Natural killer cell (primary cell): ENCODE measurements at regions not wholly inside any gene's neighbourhood (a gene's known extent, or its start where the extent isn't known, plus 50 kb on each side); places are given as distances from the start of the nearest gene placed in this dataset.

Experiments used
- ATAC-seq, 3 donors: fragments of 150-1000 bp in 2 of 3; fragments of 200-7000 bp in 1 of 3; cut with Tn5 transposase; 1 replicate in 1 of 3; 2 replicates in 2 of 3; pipeline ENCODE4 v1.10.0; 2021; ENCODE audit warnings: mild to moderate bottlenecking in 2 of 3, moderate library complexity in 2 of 3
- DNase-seq, 2 donors: peaks; one replicate each; pipeline versions ENCODE4 v3.0.0 to v3.0.0-alpha.2; 2013 to 2021; ENCODE audit warnings: mixed read lengths in 1 of 2
- H3K27ac ChIP-seq: one replicate; pipeline ENCODE4 v1.5.1; 2013; ENCODE audit warnings: mild to moderate bottlenecking, low read length
- H3K27me3 ChIP-seq: one replicate; pipeline ENCODE4 v1.6.1; 2013; ENCODE audit warnings: low read length; ENCODE audit not compliant: control insufficient read depth, insufficient read depth
- H3K36me3 ChIP-seq: one replicate; pipeline ENCODE4 v1.6.1; 2013; ENCODE audit warnings: low read length; ENCODE audit not compliant: control insufficient read depth, insufficient read depth
- H3K4me1 ChIP-seq: one replicate; pipeline ENCODE4 v1.6.1; 2013; ENCODE audit warnings: low read length; ENCODE audit not compliant: control insufficient read depth, insufficient read depth
- H3K4me3 ChIP-seq: one replicate; pipeline ENCODE4 v1.5.1; 2013; ENCODE audit warnings: low read length
- H3K9me3 ChIP-seq: one replicate; pipeline ENCODE4 v1.6.1; 2013; ENCODE audit warnings: low read length; ENCODE audit not compliant: control insufficient read depth, insufficient read depth
- H3K27ac Mint-ChIP-seq, 2 donors: one replicate each; pipeline ENCODE4 v1.8.0; 2022; ENCODE audit warnings: mild to moderate bottlenecking in 2 of 2, mixed read lengths in 2 of 2, moderate library complexity in 1 of 2
- H3K27me3 Mint-ChIP-seq, 2 donors: one replicate each; pipeline ENCODE4 v1.8.0; 2022; ENCODE audit warnings: low read depth in 2 of 2, mixed read lengths in 2 of 2
- H3K36me3 Mint-ChIP-seq: one replicate; pipeline ENCODE4 v1.8.0; 2022; ENCODE audit warnings: mixed read lengths
- H3K4me1 Mint-ChIP-seq, 2 donors: one replicate each; pipeline ENCODE4 v1.8.0; 2022; ENCODE audit warnings: mixed read lengths in 2 of 2
- H3K4me3 Mint-ChIP-seq: one replicate; pipeline ENCODE4 v1.8.0; 2022; ENCODE audit warnings: mild to moderate bottlenecking, moderate library complexity, mixed read lengths
- H3K9me3 Mint-ChIP-seq, 2 donors: one replicate each; pipeline ENCODE4 v1.8.0; 2022; ENCODE audit warnings: mixed read lengths in 2 of 2
- WGBS: methylation state at CpG from one replicate; pipeline ENCODE4 v1.1.7; 2013; ENCODE audit warnings: missing lambda C conversion rate; ENCODE audit not compliant: insufficient coverage; 5-methylcytosine and 5-hydroxymethylcytosine counted together
- intact Hi-C: fragments of 100-400 bp; cut with micrococcal nuclease; formaldehyde crosslinking; loops from one replicate; pipeline ENCODE4 v1.14.2; 2022
- TF ChIP-seq, protein P1 (sequence below): fragments of 200-600 bp; IDR thresholded peaks from one replicate; pipeline ENCODE4 v1.8.0; 2022; ENCODE audit warnings: antibody characterized with exemption

DNA sequence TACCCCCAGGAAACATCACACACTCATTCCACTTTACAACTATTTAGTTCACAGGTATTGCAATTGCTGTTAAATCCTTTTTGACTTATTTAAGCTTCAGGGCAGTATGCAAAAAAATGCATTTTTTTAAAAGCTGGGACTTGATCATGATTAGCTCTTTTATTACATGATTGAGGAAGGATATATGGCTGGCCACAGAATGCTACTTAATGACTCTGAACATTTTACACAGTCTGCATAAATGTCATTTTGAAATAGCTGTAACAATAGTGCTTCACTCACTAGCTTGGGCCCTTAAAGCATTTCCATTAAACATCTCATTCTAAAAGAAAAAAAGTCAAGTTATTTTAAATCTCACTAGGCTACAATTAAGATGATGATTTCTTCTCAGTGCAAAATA lies 429.7 kb downstream of the FRK start:
- TF ChIP-seq, protein P1, sequence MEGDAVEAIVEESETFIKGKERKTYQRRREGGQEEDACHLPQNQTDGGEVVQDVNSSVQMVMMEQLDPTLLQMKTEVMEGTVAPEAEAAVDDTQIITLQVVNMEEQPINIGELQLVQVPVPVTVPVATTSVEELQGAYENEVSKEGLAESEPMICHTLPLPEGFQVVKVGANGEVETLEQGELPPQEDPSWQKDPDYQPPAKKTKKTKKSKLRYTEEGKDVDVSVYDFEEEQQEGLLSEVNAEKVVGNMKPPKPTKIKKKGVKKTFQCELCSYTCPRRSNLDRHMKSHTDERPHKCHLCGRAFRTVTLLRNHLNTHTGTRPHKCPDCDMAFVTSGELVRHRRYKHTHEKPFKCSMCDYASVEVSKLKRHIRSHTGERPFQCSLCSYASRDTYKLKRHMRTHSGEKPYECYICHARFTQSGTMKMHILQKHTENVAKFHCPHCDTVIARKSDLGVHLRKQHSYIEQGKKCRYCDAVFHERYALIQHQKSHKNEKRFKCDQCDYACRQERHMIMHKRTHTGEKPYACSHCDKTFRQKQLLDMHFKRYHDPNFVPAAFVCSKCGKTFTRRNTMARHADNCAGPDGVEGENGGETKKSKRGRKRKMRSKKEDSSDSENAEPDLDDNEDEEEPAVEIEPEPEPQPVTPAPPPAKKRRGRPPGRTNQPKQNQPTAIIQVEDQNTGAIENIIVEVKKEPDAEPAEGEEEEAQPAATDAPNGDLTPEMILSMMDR = no peak
- H3K27me3 Mint-ChIP-seq = no peaks in the 10 kb centered on the region
- no peaks in the 10 kb centered on the region for H3K4me1 Mint-ChIP-seq
- no peaks in the 10 kb centered on the region for H3K9me3 Mint-ChIP-seq
- no peaks in the 10 kb centered on the region for H3K36me3 ChIP-seq
- no peak overlapping the region for H3K4me3 Mint-ChIP-seq
- H3K27ac Mint-ChIP-seq = no peak overlapping the region
- H3K9me3 ChIP-seq = no peaks in the 10 kb centered on the region
- no peak overlapping the region for H3K27ac ChIP-seq
- ATAC-seq (no peak), DNase-seq (no peak)
- no peak overlapping the region for H3K4me3 ChIP-seq
- H3K27me3 ChIP-seq = no peaks in the 10 kb centered on the region
- H3K4me1 ChIP-seq = no peaks in the 10 kb centered on the region
- H3K36me3 Mint-ChIP-seq = no peaks in the 10 kb centered on the region
- intact Hi-C loops = no loop called here

DNA sequence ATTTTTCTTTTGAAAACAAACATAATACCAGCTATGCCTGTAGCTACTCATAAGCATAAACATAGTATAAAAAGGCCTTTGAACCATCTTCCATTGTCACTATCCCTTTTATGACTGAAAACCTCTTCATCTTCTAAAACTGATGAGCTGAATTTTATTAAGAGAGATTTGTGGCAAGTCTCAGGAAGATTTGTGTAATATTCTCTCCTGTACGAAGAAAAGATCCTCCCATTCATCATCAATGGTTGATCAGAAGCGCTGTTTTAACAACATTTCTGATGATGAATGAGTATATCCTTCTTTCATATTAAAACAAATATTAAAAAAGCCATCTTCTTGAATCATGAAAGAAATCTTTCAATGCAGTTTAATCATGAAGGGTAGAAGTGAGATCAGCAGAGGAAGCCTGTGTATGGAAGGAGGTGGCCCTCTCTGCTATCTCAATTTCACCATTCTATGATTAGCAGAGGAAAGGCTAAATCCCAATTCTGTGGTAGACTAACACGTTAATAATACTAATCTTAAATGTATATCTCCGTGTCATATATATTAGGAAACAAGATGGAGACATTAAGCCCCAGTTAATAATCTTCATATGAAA lies 430.2 kb downstream of the FRK start:
- H3K9me3 Mint-ChIP-seq = no peaks in the 10 kb centered on the region
- no CpG with 5 or more reads among the region's 4 CpGs for WGBS
- TF ChIP-seq, protein P1 = no peak
- H3K4me1 Mint-ChIP-seq = no peaks in the 10 kb centered on the region
- Histone ChIP-seq H3K9me3 (no peaks in the 10 kb centered on the region), H3K4me1 (no peaks in the 10 kb centered on the region), H3K27me3 (no peaks in the 10 kb centered on the region), H3K36me3 (no peaks in the 10 kb centered on the region), H3K4me3 (no peak overlapping the region), H3K27ac (no peak overlapping the region)
- no peak overlapping the region for H3K27ac Mint-ChIP-seq
- DNase-seq (no peak), ATAC-seq (no peak)
- H3K4me3 Mint-ChIP-seq = no peak overlapping the region
- intact Hi-C loops = no loop called here
- H3K36me3 Mint-ChIP-seq = no peaks in the 10 kb centered on the region
- no peaks in the 10 kb centered on the region for H3K27me3 Mint-ChIP-seq

DNA sequence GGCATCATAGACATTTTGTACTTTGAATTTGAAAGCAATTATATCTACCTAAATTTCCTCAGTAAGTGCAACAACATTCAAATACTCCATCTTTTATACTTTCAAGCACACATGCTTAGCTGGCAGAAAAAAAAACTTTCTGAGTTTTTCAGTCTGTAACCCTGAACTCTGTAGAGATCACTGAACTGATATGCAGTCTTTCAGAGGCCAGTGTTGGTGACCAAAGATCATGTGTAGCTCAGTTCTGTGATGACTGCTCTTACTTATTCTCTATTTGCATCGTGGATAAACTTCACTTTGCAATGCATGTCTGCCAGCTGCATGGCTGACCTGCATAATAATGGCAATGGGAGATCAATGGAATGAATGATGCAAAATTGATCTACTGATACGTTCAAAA lies 431.3 kb downstream of the FRK start:
- Histone ChIP-seq H3K27me3 (no peaks in the 10 kb centered on the region), H3K4me3 (no peak overlapping the region), H3K9me3 (no peaks in the 10 kb centered on the region), H3K4me1 (no peaks in the 10 kb centered on the region), H3K36me3 (no peaks in the 10 kb centered on the region), H3K27ac (no peak overlapping the region)
- ATAC-seq = no peak
- 81% methylated on average over 2 of the region's 2 CpGs for WGBS
- no peaks in the 10 kb centered on the region for H3K4me1 Mint-ChIP-seq
- TF ChIP-seq, protein P1 = no peak
- DNase-seq = no peak
- H3K36me3 Mint-ChIP-seq = no peaks in the 10 kb centered on the region
- no peak overlapping the region for H3K4me3 Mint-ChIP-seq
- intact Hi-C loops = no loop called here
- no peak overlapping the region for H3K27ac Mint-ChIP-seq
- H3K9me3 Mint-ChIP-seq = no peaks in the 10 kb centered on the region
- no peaks in the 10 kb centered on the region for H3K27me3 Mint-ChIP-seq

DNA sequence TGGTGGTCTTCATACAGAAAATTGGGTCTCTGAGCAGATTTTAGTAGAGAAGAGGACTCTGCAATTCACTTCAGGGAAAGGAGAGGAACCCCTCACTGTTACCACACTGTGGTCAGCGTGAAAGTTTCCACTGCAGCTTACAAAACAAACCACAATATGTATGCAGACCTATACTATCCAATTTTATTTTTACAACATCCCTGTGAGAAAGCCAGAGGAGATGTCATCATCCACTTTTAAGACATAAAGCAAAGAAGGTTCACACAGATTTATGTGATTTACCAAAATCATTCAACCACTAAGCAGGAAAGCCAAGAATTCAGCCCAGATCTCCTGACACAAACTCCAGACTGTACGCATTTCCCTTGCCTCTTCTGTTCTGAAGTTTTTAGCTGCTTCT lies 442.4 kb downstream of the FRK start:
- Mint-ChIP-seq H3K27ac (no peak overlapping the region), H3K36me3 (peaks cover 17% of the 10 kb centered on the region), H3K27me3 (no peaks in the 10 kb centered on the region), H3K4me3 (no peak overlapping the region), H3K4me1 (no peaks in the 10 kb centered on the region), H3K9me3 (peaks cover 7 to 15% of the 10 kb centered on the region in 2 donors)
- Histone ChIP-seq H3K4me3 (no peak overlapping the region), H3K27me3 (no peaks in the 10 kb centered on the region), H3K9me3 (no peaks in the 10 kb centered on the region), H3K36me3 (no peaks in the 10 kb centered on the region), H3K4me1 (no peaks in the 10 kb centered on the region), H3K27ac (no peak overlapping the region)
- ATAC-seq (no peak), DNase-seq (no peak)
- TF ChIP-seq, protein P1 = no peak
- intact Hi-C loops = no loop called here
- 80% methylated on average over 2 of the region's 2 CpGs for WGBS
